HG03095 (cell line): ENCODE measurements at regions not wholly inside any gene's neighbourhood (a gene's known extent, or its start where the extent isn't known, plus 50 kb on each side); places are given as distances from the start of the nearest gene placed in this dataset.
"Not testable (repeated sequence)": the region's sequence is repeated elsewhere in the genome, so short reads cannot be mapped to it uniquely, and the experiment has no call there.

ENCODE experiments used
- ATAC-seq: cut with Tn5 transposase; IDR thresholded peaks from one replicate; pipeline ENCODE4 v1.9.1; 2021; ENCODE audit warnings: moderate library complexity; ENCODE audit not compliant: unreplicated experiment

- no peak for ATAC-seq
Measured at GRCh38 chr7:66571568-66571967, 57.1 kb upstream of the KCTD7 start.

GRCh38 chr7:66573782-66574495 is 54.7 kb upstream of the KCTD7 start:
- ATAC-seq, result not testable (repeated sequence)

DNA sequence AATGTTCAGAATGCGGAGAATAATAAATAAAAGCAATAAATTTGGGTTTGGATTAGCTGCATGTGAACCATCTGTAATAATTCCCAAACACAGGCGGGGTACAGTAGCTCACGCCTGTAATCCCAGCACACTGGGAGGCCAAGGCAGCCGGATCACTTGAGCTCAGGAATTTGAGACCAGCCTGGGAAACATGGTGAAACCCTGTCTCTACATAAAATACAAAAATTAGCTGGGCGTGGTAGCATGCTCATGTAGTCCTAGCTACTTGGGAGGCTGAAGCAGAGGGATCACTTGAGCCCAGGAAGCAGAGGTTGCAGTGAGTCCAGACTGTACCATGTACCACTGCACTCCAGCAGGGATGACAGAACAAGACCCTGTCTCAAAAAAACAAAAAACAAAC is 53.9 kb upstream of the KCTD7 start:
- ATAC-seq, result not testable (repeated sequence)

GRCh38 chr7:66575398-66575797 is 53.3 kb upstream of the KCTD7 start:
- no peak for ATAC-seq

- ATAC-seq, result no peak
Measured at GRCh38 chr7:66576646-66577045, 52.0 kb upstream of the KCTD7 start.
